Right lobe of liver (tissue), 6 donors: ENCODE measurements at regions not wholly inside any gene's neighbourhood (a gene's known extent, or its start where the extent isn't known, plus 50 kb on each side); places are given as distances from the start of the nearest gene placed in this dataset.

Experiments used
- ATAC-seq, 4 donors: fragments of 200-7000 bp; cut with Tn5 transposase; one replicate each; pipeline ENCODE4 v1.9.1; 2020; ENCODE audit warnings: mild to moderate bottlenecking in 4 of 4, moderate library complexity in 4 of 4
- DNase-seq, 3 donors: peaks; one replicate each; pipeline ENCODE4 v3.0.0-alpha.2; 2020
- H3K27ac ChIP-seq, 3 donors: fragments of 200-600 bp; one replicate each; pipeline ENCODE4 v1.8.0; 2022
- H3K27me3 ChIP-seq, 2 donors: fragments of 200-600 bp; one replicate each; pipeline ENCODE4 v1.8.0; 2022
- H3K36me3 ChIP-seq, 4 donors: fragments of 200-600 bp; sonication (generic) in 1 of 4; one replicate each; pipeline versions ENCODE4 v1.5.1 to v1.8.0; 2017 to 2022; ENCODE audit warnings: control low read depth in 1 of 4
- H3K4me1 ChIP-seq, 4 donors: fragments of 200-600 bp; sonication (generic) in 1 of 4; one replicate each; pipeline versions ENCODE4 v1.5.1 to v1.8.0; 2017 to 2022; ENCODE audit warnings: control low read depth in 1 of 4
- H3K4me3 ChIP-seq, 3 donors: fragments of 200-600 bp; one replicate each; pipeline ENCODE4 v1.8.0; 2022
- H3K9me3 ChIP-seq, 4 donors: fragments of 200-600 bp; sonication (generic) in 1 of 4; one replicate each; pipeline versions ENCODE4 v1.5.1 to v1.8.0; 2017 to 2022; ENCODE audit warnings: control low read depth in 1 of 4
- POLR2A ChIP-seq: fragments of 450-650 bp; IDR thresholded peaks from one replicate; pipeline ENCODE4 v1.6.1; 2017; ENCODE audit warnings: antibody characterized with exemption, mild to moderate bottlenecking
- WGBS: methylation state at CpG from one replicate; pipeline ENCODE4 v1.1.6; 2018; ENCODE audit warnings: low coverage, low lambda C conversion rate; ENCODE audit not compliant: insufficient coverage; ENCODE audit errors: missing lambda C conversion rate; 5-methylcytosine and 5-hydroxymethylcytosine counted together
- intact Hi-C, 2 donors: fragments of 100-400 bp; cut with DNase I; formaldehyde crosslinking; loops; one replicate each; pipeline versions ENCODE4 v1.11.2 to v1.14.1; 2022
- TF ChIP-seq, protein P1 (sequence below), 4 donors: fragments of 200-600 bp in 3 of 4; fragments of 450-650 bp in 1 of 4; IDR thresholded peaks; one replicate each; pipeline versions ENCODE4 v1.5.1 to v1.8.0; 2016 to 2022; ENCODE audit warnings: antibody characterized with exemption in 4 of 4, mild to moderate bottlenecking in 2 of 4
- donor health status: DM: no; HTN: yes; CAD: no.
- donor health status: DM: no; HTN: no; CAD: no.
- donor health status: DM: no; HTN: no; CAD: no.
- donor health status: DM: no; HTN: yes; CAD: no.
- donor health status: DM: no; HTN: yes; CAD: no.

DNA sequence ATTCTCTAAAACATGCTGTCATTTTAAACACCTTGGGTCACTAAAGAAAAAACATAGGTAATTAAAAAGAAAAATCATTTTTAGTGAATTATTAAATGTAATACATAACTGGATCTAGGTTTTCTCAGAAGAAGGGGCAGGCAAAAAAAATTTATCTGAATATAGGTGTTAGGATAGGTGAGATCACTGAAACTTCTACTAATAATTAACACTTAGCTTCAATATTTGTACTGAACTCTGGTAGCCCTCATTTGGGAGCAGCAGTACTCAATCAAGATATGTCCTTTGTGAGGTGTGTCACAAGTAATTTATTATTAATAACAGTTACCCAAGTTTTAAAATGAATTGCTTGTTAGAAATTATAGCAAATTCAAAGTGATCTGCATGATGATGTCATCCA lies 103.6 kb downstream of the ATP23 start:
- TF ChIP-seq POLR2A: no peak
- TF ChIP-seq, protein P1, sequence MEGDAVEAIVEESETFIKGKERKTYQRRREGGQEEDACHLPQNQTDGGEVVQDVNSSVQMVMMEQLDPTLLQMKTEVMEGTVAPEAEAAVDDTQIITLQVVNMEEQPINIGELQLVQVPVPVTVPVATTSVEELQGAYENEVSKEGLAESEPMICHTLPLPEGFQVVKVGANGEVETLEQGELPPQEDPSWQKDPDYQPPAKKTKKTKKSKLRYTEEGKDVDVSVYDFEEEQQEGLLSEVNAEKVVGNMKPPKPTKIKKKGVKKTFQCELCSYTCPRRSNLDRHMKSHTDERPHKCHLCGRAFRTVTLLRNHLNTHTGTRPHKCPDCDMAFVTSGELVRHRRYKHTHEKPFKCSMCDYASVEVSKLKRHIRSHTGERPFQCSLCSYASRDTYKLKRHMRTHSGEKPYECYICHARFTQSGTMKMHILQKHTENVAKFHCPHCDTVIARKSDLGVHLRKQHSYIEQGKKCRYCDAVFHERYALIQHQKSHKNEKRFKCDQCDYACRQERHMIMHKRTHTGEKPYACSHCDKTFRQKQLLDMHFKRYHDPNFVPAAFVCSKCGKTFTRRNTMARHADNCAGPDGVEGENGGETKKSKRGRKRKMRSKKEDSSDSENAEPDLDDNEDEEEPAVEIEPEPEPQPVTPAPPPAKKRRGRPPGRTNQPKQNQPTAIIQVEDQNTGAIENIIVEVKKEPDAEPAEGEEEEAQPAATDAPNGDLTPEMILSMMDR (IDR thresholded peaks at IDR 0.05): no peak

DNA sequence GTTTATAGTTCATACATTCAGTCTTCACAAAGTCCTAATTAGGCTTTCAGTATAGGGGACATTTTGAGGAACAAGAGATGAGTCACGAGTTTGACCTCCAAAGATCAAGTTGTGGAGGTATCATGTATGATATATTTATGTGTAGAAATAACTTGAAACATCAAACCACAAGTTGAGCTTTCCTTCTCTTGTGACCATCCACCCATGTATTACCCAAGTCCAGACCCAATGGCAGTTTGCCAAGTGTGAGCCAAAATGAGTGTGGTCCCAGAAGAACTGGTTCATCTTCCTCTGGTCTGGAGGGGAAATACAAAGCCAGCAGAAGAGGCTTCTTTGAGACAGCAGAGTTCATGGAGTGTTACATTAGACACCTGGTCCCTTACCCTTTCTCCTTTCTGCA lies 104.9 kb downstream of the ATP23 start:
- H3K9me3 ChIP-seq: no peaks in the 10 kb centered on the region
- H3K4me3 ChIP-seq: no peak overlapping the region
- TF ChIP-seq, protein P1 (IDR thresholded peaks at IDR 0.05): no peak
- no peak for TF ChIP-seq POLR2A
- intact Hi-C loops: no loop called here
- no peaks in the 10 kb centered on the region for H3K36me3 ChIP-seq
- no peak overlapping the region for H3K27ac ChIP-seq
- no peaks in the 10 kb centered on the region for H3K4me1 ChIP-seq
- no peaks in the 10 kb centered on the region for H3K27me3 ChIP-seq
- ATAC-seq (no peak), DNase-seq (no peak)
- 33% methylated on average over 1 of the region's 1 CpG for WGBS

More for the DNA sequence above, 103.6 kb downstream of the ATP23 start:
- H3K27me3 ChIP-seq: no peaks in the 10 kb centered on the region
- H3K4me3 ChIP-seq: no peak overlapping the region
- no peak for ATAC-seq
- H3K36me3 ChIP-seq: no peaks in the 10 kb centered on the region
- intact Hi-C loops: no loop called here
- no peak for DNase-seq
- no peaks in the 10 kb centered on the region for H3K4me1 ChIP-seq
- no peak overlapping the region for H3K27ac ChIP-seq
- no peaks in the 10 kb centered on the region for H3K9me3 ChIP-seq

DNA sequence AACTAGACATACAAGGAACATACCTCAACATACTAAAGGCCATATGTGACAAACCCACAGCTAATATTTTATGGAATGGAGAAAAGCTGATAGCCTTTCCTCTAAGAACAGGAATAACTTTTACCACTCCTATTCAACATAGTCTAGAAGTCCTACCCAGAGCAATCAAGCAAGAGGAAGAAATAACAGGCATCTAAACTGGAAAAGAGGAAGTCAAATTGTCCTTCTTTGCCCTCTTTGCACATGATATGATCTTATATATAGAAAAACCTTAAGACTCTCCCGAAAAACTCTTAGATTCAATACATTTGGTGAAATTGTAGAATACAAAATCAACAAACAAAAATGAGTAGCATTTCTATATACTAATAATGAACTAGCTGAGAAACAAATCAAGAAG lies 110.0 kb downstream of the ATP23 start:
- ATAC-seq: no peak
- intact Hi-C loops: no loop called here

DNA sequence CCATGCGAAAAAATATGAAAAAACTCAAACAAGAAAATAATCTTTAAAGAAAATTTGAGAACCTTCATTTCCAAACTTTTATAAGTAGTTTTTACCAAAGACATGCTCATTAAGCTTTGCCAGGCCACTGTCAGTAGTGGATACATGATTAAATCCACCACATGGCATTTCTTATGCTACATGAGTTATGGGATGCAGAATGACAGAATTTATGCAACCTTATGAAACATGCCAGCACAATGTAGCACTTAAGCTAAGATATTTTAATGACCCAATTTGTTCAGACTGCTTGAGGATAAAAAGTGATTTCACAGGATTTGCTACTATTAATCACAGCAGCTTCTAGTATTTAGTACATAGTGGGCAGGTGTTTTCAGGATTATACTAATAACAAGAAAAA lies 123.3 kb downstream of the ATP23 start:
- ATAC-seq (no peak), DNase-seq (no peak)
- TF ChIP-seq, protein P1 (IDR thresholded peaks at IDR 0.05): no peak
- TF ChIP-seq POLR2A: no peak
- H3K4me1 ChIP-seq: no peaks in the 10 kb centered on the region
- intact Hi-C loops: no loop called here
- H3K36me3 ChIP-seq: no peaks in the 10 kb centered on the region
- no peak overlapping the region for H3K4me3 ChIP-seq
- H3K27ac ChIP-seq: no peak overlapping the region
- WGBS: 53% methylated on average over 1 of the region's 1 CpG
- no peaks in the 10 kb centered on the region for H3K9me3 ChIP-seq
- no peaks in the 10 kb centered on the region for H3K27me3 ChIP-seq

More for the DNA sequence above, 110.0 kb downstream of the ATP23 start:
- Histone ChIP-seq H3K27ac (no peak overlapping the region), H3K9me3 (no peaks in the 10 kb centered on the region), H3K4me1 (no peaks in the 10 kb centered on the region), H3K27me3 (no peaks in the 10 kb centered on the region), H3K4me3 (no peak overlapping the region), H3K36me3 (no peaks in the 10 kb centered on the region)
- 19% methylated on average over 1 of the region's 1 CpG for WGBS
- TF ChIP-seq, protein P1 (IDR thresholded peaks at IDR 0.05): no peak
- TF ChIP-seq POLR2A: no peak
- no peak for DNase-seq

DNA sequence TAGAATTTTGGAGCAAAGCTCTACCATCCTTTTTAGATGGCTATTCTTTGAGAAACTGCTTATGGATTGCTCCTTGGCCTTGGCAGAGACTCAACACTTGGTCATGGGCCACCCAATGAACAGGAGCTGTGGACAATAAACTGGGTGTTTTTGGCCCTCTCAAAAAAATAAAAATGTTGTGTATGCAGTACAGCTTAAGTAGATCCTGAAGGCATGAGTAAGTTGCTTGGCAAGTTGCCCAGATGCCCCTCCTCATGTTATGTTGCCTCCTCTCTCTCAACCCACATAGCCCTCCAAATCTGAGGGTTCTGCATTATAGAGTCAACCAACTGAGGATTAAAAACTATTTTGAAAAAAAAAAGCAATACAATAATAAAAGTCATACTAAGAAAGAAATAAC lies 124.9 kb downstream of the ATP23 start:
- H3K4me3 ChIP-seq: no peak overlapping the region

More for the DNA sequence above, 124.9 kb downstream of the ATP23 start:
- Histone ChIP-seq H3K9me3 (no peaks in the 10 kb centered on the region), H3K4me1 (no peaks in the 10 kb centered on the region), H3K36me3 (no peaks in the 10 kb centered on the region), H3K27me3 (no peaks in the 10 kb centered on the region), H3K27ac (no peak overlapping the region)
- no peak for ATAC-seq
- no peak for DNase-seq
- no peak for TF ChIP-seq POLR2A
- TF ChIP-seq, protein P1 (IDR thresholded peaks at IDR 0.05): no peak
- intact Hi-C loops: no loop called here
